Sigmoid colon (tissue), 6 donors: ENCODE measurements at regions not wholly inside any gene's neighbourhood (a gene's known extent, or its start where the extent isn't known, plus 50 kb on each side); places are given as distances from the start of the nearest gene placed in this dataset.

Source experiments
- DNase-seq: peaks from one replicate; pipeline ENCODE4 v3.0.0-alpha.2; 2019
- H3K27ac ChIP-seq, 4 donors: fragments of 200-600 bp; sonication (generic); one replicate each; pipeline ENCODE4 v1.5.1; 2016 to 2019; ENCODE audit warnings: mild to moderate bottlenecking in 1 of 4
- H3K27me3 ChIP-seq, 3 donors: fragments of 200-600 bp; sonication (generic); one replicate each; pipeline ENCODE4 v1.5.1; 2019; ENCODE audit warnings: mild to moderate bottlenecking in 1 of 3
- H3K36me3 ChIP-seq, 4 donors: fragments of 200-600 bp; sonication (generic); one replicate each; pipeline ENCODE4 v1.5.1; 2016 to 2019
- H3K4me1 ChIP-seq, 4 donors: fragments of 200-600 bp; sonication (generic); one replicate each; pipeline ENCODE4 v1.5.1; 2017 to 2019
- H3K4me3 ChIP-seq, 4 donors: fragments of 200-600 bp; sonication (generic); one replicate each; pipeline ENCODE4 v1.5.1; 2017 to 2019; ENCODE audit warnings: mild to moderate bottlenecking in 2 of 4, moderate library complexity in 1 of 4
- H3K9me3 ChIP-seq, 4 donors: fragments of 200-600 bp in 3 of 4; sonication (generic) in 3 of 4; one replicate each; pipeline versions ENCODE4 v1.5.1 to v1.6.1; 2013 to 2019
- CTCF ChIP-seq, 4 experiments: fragments of 450-650 bp in 3 of 4; fragments of 200-600 bp in 1 of 4; IDR thresholded peaks; one replicate each; pipeline ENCODE4 v1.5.1; 2016 to 2019; ENCODE audit warnings: antibody characterized with exemption in 4 of 4, mild to moderate bottlenecking in 3 of 4, moderate library complexity in 2 of 4
- EP300 ChIP-seq, 4 donors: sonication (generic); formaldehyde crosslinking; IDR thresholded peaks; one replicate each; pipeline ENCODE4 v1.6.1; 2017; ENCODE audit warnings: antibody characterized with exemption in 4 of 4
- POLR2A ChIP-seq, 2 donors: fragments of 450-650 bp; IDR thresholded peaks; one replicate each; pipeline ENCODE4 v1.6.1; 2016; ENCODE audit warnings: antibody characterized with exemption in 2 of 2, mild to moderate bottlenecking in 2 of 2, moderate library complexity in 2 of 2
- POLR2AphosphoS5 ChIP-seq, 4 donors: sonication (generic); formaldehyde crosslinking; IDR thresholded peaks; one replicate each; pipeline ENCODE4 v1.6.1; 2017; ENCODE audit warnings: antibody characterized with exemption in 4 of 4
- WGBS, 2 donors: extraction: QIAGEN DNeasy Blood & Tissue Kit; methylation state at CpG; one replicate each; pipeline ENCODE4 v1.1.7; 2013; 5-methylcytosine and 5-hydroxymethylcytosine counted together
- intact Hi-C: fragments of 100-400 bp; cut with DNase I; formaldehyde crosslinking; loops from one replicate; pipeline ENCODE4 v1.15.1; 2023
- donor health status: healthy with polysubstance abuse.
- donor health status: healthy.

- no peaks in the 10 kb centered on the region for H3K27me3 ChIP-seq
- no peaks in the 10 kb centered on the region for H3K4me1 ChIP-seq
- H3K9me3 ChIP-seq: no peaks in the 10 kb centered on the region
- intact Hi-C loops: no loop called here
- no peak overlapping the region for H3K27ac ChIP-seq
- TF ChIP-seq POLR2A (IDR thresholded peaks at IDR 0.05): no peak
- no peak for TF ChIP-seq EP300 (IDR thresholded peaks at IDR 0.05)
- no peak for TF ChIP-seq CTCF (IDR thresholded peaks at IDR 0.05)
- no peak for TF ChIP-seq POLR2AphosphoS5 (IDR thresholded peaks at IDR 0.05)
- H3K4me3 ChIP-seq: no peak overlapping the region
- H3K36me3 ChIP-seq: no peaks in the 10 kb centered on the region
- no peak for DNase-seq
- 34 to 67% methylated on average over 3 of the region's 3 CpGs for WGBS, 2 donors
Observed at GRCh38 chr20:60170116-60170515, 211.9 kb downstream of the CDH26 start.

GRCh38 chr20:60171313-60171712, 213.1 kb downstream of the CDH26 start:
- no peak for TF ChIP-seq CTCF (IDR thresholded peaks at IDR 0.05)
- TF ChIP-seq POLR2AphosphoS5 (IDR thresholded peaks at IDR 0.05): no peak
- TF ChIP-seq EP300 (IDR thresholded peaks at IDR 0.05): no peak
- no peak for TF ChIP-seq POLR2A (IDR thresholded peaks at IDR 0.05)
- no peak for DNase-seq
- Histone ChIP-seq H3K27ac (no peak overlapping the region), H3K27me3 (no peaks in the 10 kb centered on the region), H3K36me3 (no peaks in the 10 kb centered on the region), H3K9me3 (no peaks in the 10 kb centered on the region), H3K4me1 (no peaks in the 10 kb centered on the region), H3K4me3 (no peak overlapping the region)
- intact Hi-C loops: no loop called here

- H3K36me3 ChIP-seq: no peaks in the 10 kb centered on the region
- intact Hi-C loops: no loop called here
- no peaks in the 10 kb centered on the region for H3K27me3 ChIP-seq
- H3K9me3 ChIP-seq: no peaks in the 10 kb centered on the region
- H3K4me3 ChIP-seq: no peak overlapping the region
- H3K27ac ChIP-seq: no peak overlapping the region
- no peaks in the 10 kb centered on the region for H3K4me1 ChIP-seq
- WGBS, 2 donors: 80 to 84% methylated on average over 4 of the region's 4 CpGs
- DNase-seq: no peak
- no peak for TF ChIP-seq POLR2A (IDR thresholded peaks at IDR 0.05)
- no peak for TF ChIP-seq CTCF (IDR thresholded peaks at IDR 0.05)
- no peak for TF ChIP-seq POLR2AphosphoS5 (IDR thresholded peaks at IDR 0.05)
- TF ChIP-seq EP300 (IDR thresholded peaks at IDR 0.05): no peak
Observed at GRCh38 chr20:60171738-60172137, 213.5 kb downstream of the CDH26 start.

- intact Hi-C loops: no loop called here
- Histone ChIP-seq H3K9me3 (no peaks in the 10 kb centered on the region), H3K4me3 (no peak overlapping the region), H3K27me3 (no peaks in the 10 kb centered on the region), H3K27ac (no peak overlapping the region), H3K36me3 (no peaks in the 10 kb centered on the region), H3K4me1 (no peaks in the 10 kb centered on the region)
- WGBS, 2 donors: 81 to 83% methylated on average over 8 of the region's 8 CpGs
- no peak for DNase-seq
- TF ChIP-seq POLR2A (IDR thresholded peaks at IDR 0.05) (no peak), EP300 (IDR thresholded peaks at IDR 0.05) (no peak)
Observed at GRCh38 chr20:60172346-60172984, 214.2 kb downstream of the CDH26 start.

- no peaks in the 10 kb centered on the region for H3K9me3 ChIP-seq
- no peak for DNase-seq
- H3K27me3 ChIP-seq: no peaks in the 10 kb centered on the region
- intact Hi-C loops: no loop called here
- 81 to 87% methylated on average over 5 of the region's 5 CpGs for WGBS, 2 donors
- TF ChIP-seq POLR2AphosphoS5 (IDR thresholded peaks at IDR 0.05) (no peak), CTCF (IDR thresholded peaks at IDR 0.05) (no peak), POLR2A (IDR thresholded peaks at IDR 0.05) (no peak), EP300 (IDR thresholded peaks at IDR 0.05) (no peak)
- H3K4me3 ChIP-seq: no peak overlapping the region
- no peaks in the 10 kb centered on the region for H3K4me1 ChIP-seq
- H3K27ac ChIP-seq: no peak overlapping the region
- no peaks in the 10 kb centered on the region for H3K36me3 ChIP-seq
Observed at GRCh38 chr20:60177080-60177479, 218.9 kb downstream of the CDH26 start.
